MM.1S (cell line): ENCODE measurements at regions not wholly inside any gene's neighbourhood (a gene's known extent, or its start where the extent isn't known, plus 50 kb on each side); places are given as distances from the start of the nearest gene placed in this dataset.

Experiments used
- CTCF ChIP-seq: fragments of 300-600 bp; sonication (generic); IDR thresholded peaks from 2 replicates; pipeline ENCODE4 v1.5.1; 2016; ENCODE audit warnings: antibody characterized with exemption, low read length, mixed read lengths
- EZH2 ChIP-seq: fragments of 300-600 bp; sonication (generic); optimal IDR thresholded peaks from 2 replicates; pipeline ENCODE3; 2017; ENCODE audit warnings: low read depth, mild to moderate bottlenecking, antibody characterized with exemption, low read length, mixed read lengths

DNA sequence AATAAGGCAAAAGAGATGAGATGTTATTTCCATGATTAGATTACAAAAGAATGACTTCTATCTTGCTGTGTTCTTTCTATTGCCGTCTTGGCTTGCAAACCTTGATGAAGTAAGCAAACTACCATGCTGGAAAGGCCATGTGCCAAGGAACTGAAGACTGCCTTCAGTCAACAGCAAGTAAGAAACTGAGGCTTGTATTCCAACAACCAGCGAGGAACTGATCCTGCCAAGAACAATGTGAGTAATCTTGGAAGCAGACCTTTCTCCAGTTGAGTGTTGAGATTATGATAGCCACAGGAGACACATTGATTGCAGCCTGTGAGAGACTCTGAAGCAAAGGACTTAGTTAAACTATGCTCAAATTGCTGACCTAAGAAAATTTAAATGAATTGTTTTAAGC is 164.6 kb upstream of the GRM3 start:
- TF ChIP-seq CTCF (no peak), EZH2 (no peak)
